ENCODE measurements at regions not wholly inside any gene's neighbourhood (a gene's known extent, or its start where the extent isn't known, plus 50 kb on each side); places are given as distances from the start of the nearest gene placed in this dataset.

- DNase-seq, result no peak
Measured at GRCh38 chr10:2949221-2949947, 118.0 kb upstream of the PFKP start.

- no peak for DNase-seq
Measured at GRCh38 chr10:2948127-2948854, 119.1 kb upstream of the PFKP start.

- no peak for DNase-seq
Measured at GRCh38 chr10:2944788-2945187, 122.6 kb upstream of the PFKP start.

- no peak for DNase-seq
Measured at GRCh38 chr10:2943932-2944614, 123.3 kb upstream of the PFKP start.

- DNase-seq, result no peak
Measured at GRCh38 chr10:2942938-2943337, 124.4 kb upstream of the PFKP start.

GRCh38 chr10:2938869-2939268 is 128.5 kb upstream of the PFKP start:
- DNase-seq, result no peak

GRCh38 chr10:2936816-2937215 is 130.5 kb upstream of the PFKP start:
- DNase-seq, result no peak

- no peak for DNase-seq
Measured at GRCh38 chr10:2935647-2936386, 131.5 kb upstream of the PFKP start.

GRCh38 chr10:2933924-2934323 is 133.4 kb upstream of the PFKP start:
- no peak for DNase-seq

- no peak for DNase-seq
Measured at GRCh38 chr10:2933519-2933918, 133.8 kb upstream of the PFKP start.

GRCh38 chr10:2933071-2933470 is 134.3 kb upstream of the PFKP start:
- no peak for DNase-seq

GRCh38 chr10:2929480-2930258 is 137.7 kb upstream of the PFKP start:
- DNase-seq, result no peak

GRCh38 chr10:2927958-2928840 is 139.1 kb upstream of the PFKP start:
- DNase-seq, result peak; percentile 30

- no peak for DNase-seq
Measured at GRCh38 chr10:2926918-2927660, 140.3 kb upstream of the PFKP start.

GRCh38 chr10:2925631-2926030 is 141.7 kb upstream of the PFKP start:
- DNase-seq, result no peak

- DNase-seq, result no peak
Measured at GRCh38 chr10:2924431-2924830, 142.9 kb upstream of the PFKP start.

GRCh38 chr10:2921956-2922680 is 145.2 kb upstream of the PFKP start:
- no peak for DNase-seq

- no peak for DNase-seq
Measured at GRCh38 chr10:2920637-2921036, 146.7 kb upstream of the PFKP start.

- no peak for DNase-seq
Measured at GRCh38 chr10:2920168-2920567, 147.2 kb upstream of the PFKP start.

- DNase-seq, result no peak
Measured at GRCh38 chr10:2919016-2919415, 148.3 kb upstream of the PFKP start.
